Liver (tissue), 8 donors: ENCODE measurements at regions not wholly inside any gene's neighbourhood (a gene's known extent, or its start where the extent isn't known, plus 50 kb on each side); places are given as distances from the start of the nearest gene placed in this dataset.

Experiments used
- DNase-seq: peaks from one replicate; pipeline ENCODE4 v3.0.0-alpha.2; 2017; ENCODE audit warnings: low spot score
- H3K27ac ChIP-seq, 2 donors: one replicate each; pipeline ENCODE4 v1.7.0; 2013; ENCODE audit warnings: inconsistent platforms in 2 of 2, low read length in 2 of 2, control low read depth in 1 of 2, low read depth in 1 of 2, mild to moderate bottlenecking in 1 of 2
- H3K27me3 ChIP-seq, 4 donors: one replicate each; pipeline versions ENCODE4 v1.6.1 to v1.7.0; 2013; ENCODE audit warnings: low read length in 3 of 4, inconsistent platforms in 1 of 4, mild to moderate bottlenecking in 1 of 4, moderate library complexity in 1 of 4; ENCODE audit not compliant: control insufficient read depth in 4 of 4, insufficient read depth in 4 of 4
- H3K36me3 ChIP-seq, 4 donors: one replicate each; pipeline versions ENCODE4 v1.6.1 to v1.7.0; 2013; ENCODE audit warnings: low read length in 3 of 4, mild to moderate bottlenecking in 3 of 4, low read depth in 1 of 4, moderate library complexity in 1 of 4; ENCODE audit not compliant: control insufficient read depth in 4 of 4, insufficient read depth in 3 of 4
- H3K4me1 ChIP-seq, 4 donors: one replicate each; pipeline versions ENCODE4 v1.6.1 to v1.7.0; 2013; ENCODE audit warnings: low read length in 3 of 4, mild to moderate bottlenecking in 3 of 4, moderate library complexity in 1 of 4; ENCODE audit not compliant: control insufficient read depth in 4 of 4, insufficient read depth in 4 of 4
- H3K4me3 ChIP-seq, 3 donors: one replicate each; pipeline versions ENCODE4 v1.6.1 to v1.7.0; 2013; ENCODE audit warnings: low read length in 3 of 3, control low read depth in 1 of 3, low read depth in 1 of 3, mild to moderate bottlenecking in 1 of 3
- H3K9ac ChIP-seq, 2 donors: one replicate each; pipeline ENCODE4 v1.7.0; 2013; ENCODE audit warnings: low read length in 2 of 2, mild to moderate bottlenecking in 2 of 2, moderate library complexity in 2 of 2, control low read depth in 1 of 2, low read depth in 1 of 2
- H3K9me3 ChIP-seq, 4 donors: one replicate each; pipeline versions ENCODE4 v1.6.1 to v1.7.0; 2013; ENCODE audit warnings: low read length in 3 of 4; ENCODE audit not compliant: control insufficient read depth in 4 of 4
- CTCF ChIP-seq: fragments of 150-350 bp; IDR thresholded peaks from 2 replicates; pipeline ENCODE4 v1.5.1; 2017; ENCODE audit warnings: improper control_type of control experiment, low read depth, low read length; ENCODE audit not compliant: missing input control
- EGR1 ChIP-seq, 2 donors: IDR thresholded peaks; 2 replicates each; pipeline ENCODE4 v1.6.1; 2016 to 2018; ENCODE audit warnings: antibody characterized with exemption in 2 of 2, low read depth in 2 of 2
- FOXA1 ChIP-seq: IDR thresholded peaks from 2 replicates; pipeline ENCODE4 v1.6.1; 2016; ENCODE audit warnings: antibody characterized with exemption
- FOXA2 ChIP-seq: IDR thresholded peaks from 2 replicates; pipeline ENCODE4 v1.6.1; 2016; ENCODE audit warnings: antibody characterized with exemption
- GABPA ChIP-seq, 2 donors: IDR thresholded peaks in 1 of 2; conservative IDR thresholded peaks in 1 of 2; 2 replicates each; pipeline ENCODE4 v1.6.1; 2016; ENCODE audit warnings: antibody characterized with exemption in 2 of 2, mild to moderate bottlenecking in 1 of 2, moderate library complexity in 1 of 2
- HNF4A ChIP-seq, 2 donors: conservative IDR thresholded peaks; 2 replicates each; pipeline ENCODE4 v1.6.1; 2016; ENCODE audit warnings: antibody characterized with exemption in 2 of 2, mild to moderate bottlenecking in 2 of 2
- HNF4G ChIP-seq: IDR thresholded peaks from 2 replicates; pipeline ENCODE4 v1.6.1; 2016; ENCODE audit warnings: antibody characterized with exemption
- JUND ChIP-seq, 2 donors: IDR thresholded peaks; 2 replicates each; pipeline ENCODE4 v1.6.1; 2016; ENCODE audit warnings: antibody characterized with exemption in 2 of 2
- NR2F2 ChIP-seq: IDR thresholded peaks from 2 replicates; pipeline ENCODE4 v1.6.1; 2016; ENCODE audit warnings: antibody characterized with exemption
- RAD21 ChIP-seq, 2 donors: IDR thresholded peaks; 2 replicates each; pipeline ENCODE4 v1.6.1; 2016; ENCODE audit warnings: antibody characterized with exemption in 2 of 2, mild to moderate bottlenecking in 2 of 2
- REST ChIP-seq: IDR thresholded peaks from 2 replicates; pipeline ENCODE4 v1.6.1; 2016; ENCODE audit warnings: antibody characterized with exemption, mild to moderate bottlenecking
- RXRA ChIP-seq, 2 donors: IDR thresholded peaks; 2 replicates each; pipeline ENCODE4 v1.6.1; 2017 to 2018; ENCODE audit warnings: antibody characterized with exemption in 2 of 2, mild to moderate bottlenecking in 1 of 2
- SP1 ChIP-seq: IDR thresholded peaks from 2 replicates; pipeline ENCODE4 v1.6.1; 2018; ENCODE audit warnings: antibody characterized with exemption, mild to moderate bottlenecking
- TAF1 ChIP-seq: conservative IDR thresholded peaks from 2 replicates; pipeline ENCODE4 v1.6.1; 2016; ENCODE audit warnings: antibody characterized with exemption, mild to moderate bottlenecking
- YY1 ChIP-seq: IDR thresholded peaks from 2 replicates; pipeline ENCODE4 v1.6.1; 2016; ENCODE audit warnings: antibody characterized with exemption, mild to moderate bottlenecking
- ZBTB33 ChIP-seq: IDR thresholded peaks from 2 replicates; pipeline ENCODE4 v1.6.1; 2016; ENCODE audit warnings: antibody characterized with exemption
- WGBS: extraction: QIAGEN DNeasy Blood & Tissue Kit; methylation state at CpG from one replicate; pipeline ENCODE4 v1.1.7; 2013; 5-methylcytosine and 5-hydroxymethylcytosine counted together
- TF ChIP-seq, protein P1 (sequence below): IDR thresholded peaks from 2 replicates; pipeline ENCODE4 v1.6.1; 2016; ENCODE audit warnings: antibody characterized with exemption
- TF ChIP-seq, protein P2 (sequence below): IDR thresholded peaks from 2 replicates; pipeline ENCODE4 v1.6.1; 2016; ENCODE audit warnings: antibody characterized with exemption
- donor health status: healthy.
- donor health status: healthy.
- donor health status: healthy.
- donor health status: healthy.
- donor health status: healthy.

- TF ChIP-seq HNF4G: no peak
- no peak for TF ChIP-seq JUND (IDR thresholded peaks at IDR 0.05)
- TF ChIP-seq SP1: no peak
- no peak for TF ChIP-seq FOXA1
- TF ChIP-seq CTCF: no peak
- TF ChIP-seq REST: no peak
- TF ChIP-seq GABPA (IDR thresholded peaks at IDR 0.05 in 1 of 2, conservative IDR thresholded peaks at IDR 0.05 in 1 of 2): no peak
- TF ChIP-seq, protein P1, sequence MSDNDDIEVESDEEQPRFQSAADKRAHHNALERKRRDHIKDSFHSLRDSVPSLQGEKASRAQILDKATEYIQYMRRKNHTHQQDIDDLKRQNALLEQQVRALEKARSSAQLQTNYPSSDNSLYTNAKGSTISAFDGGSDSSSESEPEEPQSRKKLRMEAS: no peak
- TF ChIP-seq, protein P2, sequence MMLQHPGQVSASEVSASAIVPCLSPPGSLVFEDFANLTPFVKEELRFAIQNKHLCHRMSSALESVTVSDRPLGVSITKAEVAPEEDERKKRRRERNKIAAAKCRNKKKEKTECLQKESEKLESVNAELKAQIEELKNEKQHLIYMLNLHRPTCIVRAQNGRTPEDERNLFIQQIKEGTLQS: no peak
- TF ChIP-seq YY1: no peak
- TF ChIP-seq FOXA2: no peak
- no peak for TF ChIP-seq RXRA (IDR thresholded peaks at IDR 0.05)
- TF ChIP-seq HNF4A (conservative IDR thresholded peaks at IDR 0.05): no peak
- TF ChIP-seq ZBTB33: no peak
- TF ChIP-seq RAD21 (IDR thresholded peaks at IDR 0.05): no peak
- TF ChIP-seq TAF1: no peak
- no peak for TF ChIP-seq EGR1 (IDR thresholded peaks at IDR 0.05; ENCODE audit: low read depth in 2 of 2)
- no peak for TF ChIP-seq NR2F2
- H3K27me3 ChIP-seq: no peaks in the 10 kb centered on the region
- no peak for DNase-seq
- no peaks in the 10 kb centered on the region for H3K36me3 ChIP-seq
- no peaks in the 10 kb centered on the region for H3K9me3 ChIP-seq
- no peak overlapping the region for H3K9ac ChIP-seq
- H3K27ac ChIP-seq: no peak overlapping the region
- H3K4me3 ChIP-seq: no peak overlapping the region
- H3K4me1 ChIP-seq: no peaks in the 10 kb centered on the region
- WGBS: 75% methylated on average over 2 of the region's 2 CpGs
These were observed 188.5 kb downstream of the HLX start for GRCh38 chr1:221067721-221068120.
